Aorta (tissue), 5 donors: ENCODE measurements at regions not wholly inside any gene's neighbourhood (a gene's known extent, or its start where the extent isn't known, plus 50 kb on each side); places are given as distances from the start of the nearest gene placed in this dataset.
A peak's percentile ranks its signal among the peaks of the same experiment; 100 is the strongest.
"Not testable (repeated sequence)": the region's sequence is repeated elsewhere in the genome, so short reads cannot be mapped to it uniquely, and the experiment has no call there.

Source experiments
- ATAC-seq: fragments of 200-7000 bp; cut with Tn5 transposase; one replicate; pipeline ENCODE4 v1.9.1; 2022; ENCODE audit warnings: moderate library complexity; ENCODE audit not compliant: low FRiP score
- DNase-seq, 2 donors: peaks; one replicate each; pipeline ENCODE4 v3.0.0-alpha.2; 2020
- H3K27ac ChIP-seq, 2 donors: one replicate each; pipeline ENCODE4 v1.5.1; 2013; ENCODE audit warnings: low read length in 2 of 2, mild to moderate bottlenecking in 2 of 2, moderate library complexity in 2 of 2, control low read depth in 1 of 2, inconsistent platforms in 1 of 2, low read depth in 1 of 2
- H3K27me3 ChIP-seq, 2 donors: one replicate each; pipeline ENCODE4 v1.6.1; 2013; ENCODE audit warnings: control low read depth in 1 of 2, low read length in 1 of 2, mild to moderate bottlenecking in 1 of 2, moderate library complexity in 1 of 2; ENCODE audit not compliant: insufficient read depth in 2 of 2, control insufficient read depth in 1 of 2
- H3K36me3 ChIP-seq, 2 donors: one replicate each; pipeline ENCODE4 v1.6.1; 2013; ENCODE audit warnings: control low read depth in 1 of 2, low read length in 1 of 2, mild to moderate bottlenecking in 1 of 2; ENCODE audit not compliant: insufficient read depth in 2 of 2, control insufficient read depth in 1 of 2
- H3K4me1 ChIP-seq, 2 donors: one replicate each; pipeline ENCODE4 v1.6.1; 2013; ENCODE audit warnings: low read length in 2 of 2, control low read depth in 1 of 2, mild to moderate bottlenecking in 1 of 2, moderate library complexity in 1 of 2; ENCODE audit not compliant: insufficient read depth in 2 of 2, control insufficient read depth in 1 of 2
- H3K4me3 ChIP-seq, 2 donors: one replicate each; pipeline ENCODE4 v1.5.1; 2013; ENCODE audit warnings: low read length in 2 of 2, control low read depth in 1 of 2, mild to moderate bottlenecking in 1 of 2
- H3K9me3 ChIP-seq: one replicate; pipeline ENCODE4 v1.6.1; 2013; ENCODE audit warnings: mild to moderate bottlenecking, low read length; ENCODE audit not compliant: control insufficient read depth
- WGBS, 2 donors: extraction: QIAGEN DNeasy Blood & Tissue Kit; methylation state at CpG; one replicate each; pipeline ENCODE4 v1.1.7; 2013; 5-methylcytosine and 5-hydroxymethylcytosine counted together
- intact Hi-C, 2 donors: fragments of 100-400 bp; cut with DNase I; formaldehyde crosslinking; loops; one replicate each; pipeline versions ENCODE4 v1.14.2 to v1.15.0; 2022
- donor health status: healthy with polysubstance abuse.
- donor health status: Bipolar disorder and iron deficiency.
- donor health status: DM: no; HTN: no; CAD: no.
- donor health status: DM: no; HTN: no; CAD: no.
- donor health status: DM: yes; HTN: yes; CAD: no.

DNA sequence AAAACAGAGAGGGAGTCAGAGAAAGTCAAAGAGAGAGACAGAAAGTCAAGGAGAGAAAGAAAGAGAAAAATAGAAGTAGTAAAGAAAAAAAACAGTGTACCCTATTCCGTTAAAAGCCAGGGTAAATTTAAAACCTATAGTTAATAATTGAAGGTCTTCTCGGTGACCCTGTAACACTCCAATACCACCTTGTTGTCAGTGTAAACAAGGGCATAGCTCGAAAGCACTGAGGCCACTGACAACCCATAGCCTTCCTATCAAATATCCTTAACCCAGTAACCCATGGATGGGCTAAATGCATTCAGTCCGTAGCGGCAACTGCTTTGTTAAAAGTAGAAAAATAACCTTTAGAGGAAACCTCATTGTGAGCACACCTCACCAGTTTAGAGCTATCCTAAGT is 100.4 kb downstream of the ZNF467 start:
- no peaks in the 10 kb centered on the region for H3K27me3 ChIP-seq
- H3K4me1 ChIP-seq: no peaks in the 10 kb centered on the region
- H3K9me3 ChIP-seq: no peaks in the 10 kb centered on the region
- H3K36me3 ChIP-seq: no peaks in the 10 kb centered on the region
- DNase-seq: no peak
- no peak overlapping the region for H3K4me3 ChIP-seq
- WGBS, 2 donors: 64 to 82% methylated on average over 5 of the region's 5 CpGs
- no peak for ATAC-seq
- intact Hi-C loops: loop anchor here in 1 of 2 donors (5.0 kb wide), 1 partner anchor 69 kb away; no protein-coding TSS in a partner anchor
- H3K27ac ChIP-seq: no peak overlapping the region

DNA sequence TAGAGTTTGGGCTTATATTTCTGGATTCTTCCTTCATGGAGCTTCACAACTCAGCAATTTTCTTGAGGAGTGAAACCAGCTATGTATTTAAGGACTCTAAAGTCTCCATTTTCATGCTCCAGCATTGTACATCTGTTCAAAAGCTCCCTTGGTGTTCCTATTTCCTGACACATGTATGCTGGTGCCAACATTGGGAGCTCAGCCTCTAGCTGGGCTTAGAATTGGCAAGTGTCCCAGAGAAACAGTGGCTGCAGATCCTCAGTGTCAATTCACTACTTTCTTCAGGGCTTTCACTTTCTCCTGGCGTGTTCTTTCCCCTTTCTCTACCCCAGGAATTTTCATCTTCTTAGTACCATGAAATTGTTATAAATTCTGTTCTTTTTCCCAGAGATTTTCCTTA is 103.1 kb downstream of the ZNF467 start:
- Histone ChIP-seq H3K27me3 (no peaks in the 10 kb centered on the region), H3K27ac (no peak overlapping the region), H3K36me3 (no peaks in the 10 kb centered on the region), H3K4me1 (no peaks in the 10 kb centered on the region), H3K4me3 (peak overlapping the region in 1 of 2 donors; percentile 26), H3K9me3 (no peaks in the 10 kb centered on the region)
- 0 to 4% methylated on average over 1 of the region's 1 CpG for WGBS, 2 donors
- intact Hi-C loops: loop anchor here in 1 of 2 donors (5.0 kb wide), 1 partner anchor 72 kb away; no protein-coding TSS in a partner anchor
- DNase-seq: no peak
- no peak for ATAC-seq

DNA sequence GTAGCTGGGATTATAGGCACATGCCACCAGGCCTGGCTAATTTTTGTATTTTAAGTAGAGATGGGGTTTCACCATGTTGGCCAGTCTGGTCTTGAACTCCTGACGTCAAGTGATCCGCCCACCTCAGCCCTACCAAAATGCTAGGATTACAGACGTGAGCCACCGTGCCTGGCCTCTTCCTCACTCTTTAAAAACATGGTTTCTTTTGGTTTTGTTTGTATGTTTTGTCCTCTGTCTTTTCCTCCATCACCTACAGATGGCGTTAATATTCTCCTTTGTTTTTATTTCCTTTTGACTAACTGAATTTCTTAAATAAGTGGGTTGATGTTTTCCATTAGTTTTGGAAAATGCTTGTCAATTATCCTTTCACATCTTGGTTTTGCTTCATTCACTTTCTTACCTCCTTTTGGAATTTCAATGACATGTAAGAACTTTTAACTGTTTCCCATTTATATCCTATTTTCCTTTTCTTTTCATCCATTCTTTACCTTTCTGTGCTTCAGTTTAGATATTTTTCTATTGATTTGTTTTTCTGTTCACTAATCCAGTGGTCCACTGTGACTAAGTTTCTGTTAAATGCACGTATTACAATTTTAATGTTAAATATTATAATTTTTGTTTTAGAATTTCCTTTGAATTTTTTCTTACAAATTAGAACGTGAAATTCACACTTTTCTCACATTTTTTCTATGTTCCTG is 104.1 kb downstream of the ZNF467 start:
- Histone ChIP-seq H3K27me3 (no peaks in the 10 kb centered on the region), H3K4me3 (no peak overlapping the region), H3K4me1 (no peaks in the 10 kb centered on the region), H3K27ac (no peak overlapping the region), H3K36me3 (no peaks in the 10 kb centered on the region), H3K9me3 (no peaks in the 10 kb centered on the region)
- DNase-seq (no peak), ATAC-seq (no peak)
- WGBS, 2 donors: 37 to 40% methylated on average over 7 of the region's 7 CpGs
- intact Hi-C loops: loop anchor here in 1 of 2 donors (10.0 kb wide), 1 partner anchor 76 kb away; no protein-coding TSS in a partner anchor

DNA sequence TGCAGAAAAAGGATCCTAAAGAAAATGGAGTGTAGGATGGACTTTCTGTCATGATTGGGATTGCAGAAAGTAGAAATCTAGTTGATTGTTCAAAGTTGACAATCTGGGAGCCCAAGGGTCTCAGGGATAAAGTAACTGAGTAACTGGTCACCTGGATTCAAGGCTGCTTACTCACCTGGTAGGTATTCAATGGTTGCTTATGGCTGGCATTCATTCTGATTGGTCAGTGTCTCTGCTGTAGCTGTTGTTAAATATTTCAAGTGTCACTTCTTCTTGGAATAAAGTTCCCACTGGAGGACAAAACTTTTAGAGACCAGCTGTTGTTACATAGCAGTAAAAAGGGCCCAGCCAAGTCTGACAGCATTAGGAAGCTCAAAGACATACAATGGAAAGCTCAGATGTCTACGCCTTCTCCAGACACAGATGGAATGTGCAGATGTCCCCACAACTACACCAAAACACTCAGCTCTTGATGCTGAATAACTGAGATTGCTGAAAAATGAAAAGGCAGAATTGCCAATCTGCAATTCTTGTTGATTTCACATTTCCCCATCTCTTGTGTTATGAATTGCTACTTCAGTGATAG is 106.9 kb downstream of the ZNF467 start:
- no peak overlapping the region for H3K4me3 ChIP-seq
- H3K27ac ChIP-seq: no peak overlapping the region
- H3K27me3 ChIP-seq: no peaks in the 10 kb centered on the region
- WGBS, 2 donors: 34 to 74% methylated on average over 1 of the region's 1 CpG
- H3K36me3 ChIP-seq: no peaks in the 10 kb centered on the region
- intact Hi-C loops: loop anchor here in 1 of 2 donors (10.0 kb wide), 1 partner anchor 78 kb away; no protein-coding TSS in a partner anchor
- no peaks in the 10 kb centered on the region for H3K4me1 ChIP-seq
- ATAC-seq: no peak
- H3K9me3 ChIP-seq: peaks cover 2% of the 10 kb centered on the region
- DNase-seq: no peak

DNA sequence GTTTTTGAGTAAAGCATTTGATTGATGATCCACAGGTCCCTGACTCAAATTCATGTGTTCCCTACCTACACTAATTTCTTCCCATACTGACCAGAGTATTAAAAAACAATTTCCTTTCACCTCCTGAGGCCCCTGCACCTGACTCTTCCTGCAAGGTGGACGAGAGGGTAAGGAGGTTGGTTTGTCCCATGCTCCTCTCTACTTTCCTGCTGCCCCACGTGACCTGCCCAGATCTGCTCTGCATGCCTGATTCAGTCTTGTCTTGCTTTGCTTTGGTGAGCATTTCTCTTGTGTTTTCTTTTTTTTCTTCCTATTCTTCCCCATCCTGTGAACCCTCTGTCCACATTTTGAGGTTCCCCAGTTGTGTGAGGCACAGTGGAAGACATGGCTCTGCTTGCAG is 107.8 kb downstream of the ZNF467 start:
- not testable (repeated sequence) for H3K27me3 ChIP-seq, ATAC-seq, H3K4me1 ChIP-seq, H3K4me3 ChIP-seq, H3K27ac ChIP-seq, DNase-seq, H3K36me3 ChIP-seq, H3K9me3 ChIP-seq
- intact Hi-C loops: loop anchor here in 1 of 2 donors (10.0 kb wide), 1 partner anchor 79 kb away; no protein-coding TSS in a partner anchor
- 58 to 67% methylated on average over 2 of the region's 2 CpGs for WGBS, 2 donors

DNA sequence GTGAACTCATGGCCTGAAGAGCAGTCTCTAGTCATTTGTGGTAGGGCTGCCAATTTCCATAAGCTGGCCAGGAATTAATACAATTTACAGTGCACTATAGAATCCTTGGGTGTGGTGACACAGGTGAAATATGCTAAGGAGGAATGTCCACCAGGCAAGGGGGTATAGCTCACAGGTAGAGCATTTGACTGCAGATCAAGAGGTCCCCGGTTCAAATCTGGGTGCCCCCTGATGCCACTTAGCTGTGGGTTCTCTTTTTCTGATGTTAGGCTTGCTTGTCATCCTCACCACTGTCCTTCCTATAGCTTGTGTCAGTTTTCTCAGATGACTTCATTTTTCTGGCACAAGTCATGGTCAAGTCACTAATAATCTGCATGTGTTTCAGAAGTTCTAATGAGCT is 108.7 kb downstream of the ZNF467 start:
- H3K27ac ChIP-seq: no peak overlapping the region
- WGBS, 2 donors: 64 to 73% methylated on average over 1 of the region's 1 CpG
- no peak for ATAC-seq
- DNase-seq: no peak
- H3K4me1 ChIP-seq: no peaks in the 10 kb centered on the region
- H3K36me3 ChIP-seq: no peaks in the 10 kb centered on the region
- intact Hi-C loops: loop anchor here in 1 of 2 donors (10.0 kb wide), 1 partner anchor 80 kb away; no protein-coding TSS in a partner anchor
- peaks cover 2% of the 10 kb centered on the region for H3K9me3 ChIP-seq
- H3K27me3 ChIP-seq: no peaks in the 10 kb centered on the region
- no peak overlapping the region for H3K4me3 ChIP-seq

DNA sequence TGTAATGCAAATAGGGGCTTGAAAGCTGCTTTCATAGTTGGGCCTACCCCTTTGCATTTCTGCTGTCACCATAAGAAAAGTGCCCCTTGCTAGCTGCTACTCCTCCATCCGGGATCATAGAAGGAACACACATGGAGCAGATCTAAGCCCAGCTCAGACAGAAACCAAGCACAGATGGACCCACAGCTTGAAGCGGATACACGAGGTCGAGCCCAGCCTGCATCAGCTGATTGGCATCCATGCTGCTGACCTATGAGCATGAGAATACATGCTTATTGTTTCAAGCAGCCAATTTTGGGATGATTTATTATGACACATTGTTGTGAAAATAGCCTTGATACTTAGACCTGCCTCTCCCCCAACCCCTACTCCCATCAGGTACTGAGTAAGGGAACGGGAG is 109.2 kb downstream of the ZNF467 start:
- Histone ChIP-seq H3K36me3 (no peaks in the 10 kb centered on the region), H3K4me1 (no peaks in the 10 kb centered on the region), H3K4me3 (no peak overlapping the region), H3K27me3 (no peaks in the 10 kb centered on the region), H3K27ac (no peak overlapping the region), H3K9me3 (peaks cover 2% of the 10 kb centered on the region)
- no peak for ATAC-seq
- intact Hi-C loops: loop anchor here in 1 of 2 donors (10.0 kb wide), 1 partner anchor 81 kb away; no protein-coding TSS in a partner anchor
- 70% methylated on average over 5 of the region's 5 CpGs for WGBS, 2 donors
- no peak for DNase-seq

DNA sequence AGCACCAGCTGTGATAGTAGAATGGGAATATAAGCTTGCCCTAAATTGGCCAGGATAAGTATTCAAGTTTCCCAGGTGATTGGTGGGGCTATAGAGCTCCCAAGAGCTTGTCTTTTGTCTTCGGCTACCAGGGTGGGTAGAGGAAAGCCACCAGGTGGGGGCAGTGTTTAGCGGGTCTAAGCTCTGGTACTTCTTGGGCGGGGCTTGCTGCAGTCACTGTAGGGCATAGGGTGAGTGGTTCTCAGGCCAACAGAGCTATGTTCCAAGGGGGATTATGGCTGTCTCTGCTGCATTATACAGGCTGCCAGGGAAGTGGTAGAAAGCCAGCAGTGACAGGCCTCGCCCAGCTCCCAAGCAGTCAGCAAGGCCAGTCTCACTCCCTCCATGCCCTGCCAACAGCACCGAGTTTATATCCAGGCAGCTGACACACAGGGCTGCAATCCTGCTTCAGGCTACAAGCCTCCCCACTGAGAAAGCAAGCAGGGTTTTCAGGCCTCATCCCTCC is 110.7 kb downstream of the ZNF467 start:
- H3K9me3 ChIP-seq: peaks cover 2% of the 10 kb centered on the region
- ATAC-seq (no peak), DNase-seq (peak in 1 of 2 donors; percentile 68)
- no peak overlapping the region for H3K27ac ChIP-seq
- intact Hi-C loops: loop anchor here in 1 of 2 donors (10.0 kb wide), 1 partner anchor 82 kb away; no protein-coding TSS in a partner anchor
- no peaks in the 10 kb centered on the region for H3K36me3 ChIP-seq
- 35 to 41% methylated on average over 5 of the region's 5 CpGs for WGBS, 2 donors
- H3K4me1 ChIP-seq: no peaks in the 10 kb centered on the region
- H3K4me3 ChIP-seq: no peak overlapping the region
- H3K27me3 ChIP-seq: no peaks in the 10 kb centered on the region
